Activated CD8-positive, alpha-beta memory T cell treated with anti-CD3 and anti-CD28 coated beads for 36 hours (primary cell): ENCODE measurements at regions not wholly inside any gene's neighbourhood (a gene's known extent, or its start where the extent isn't known, plus 50 kb on each side); places are given as distances from the start of the nearest gene placed in this dataset.
"Not testable (repeated sequence)": the region's sequence is repeated elsewhere in the genome, so short reads cannot be mapped to it uniquely, and the experiment has no call there.

ENCODE experiments used
- CTCF ChIA-PET: fragments of 350-600 bp; sonication (Branson Sonifier 250); formaldehyde crosslinking; loops from one replicate; lab custom pipeline; 2021; ENCODE audit warnings: antibody characterized with exemption; lab: Charles Lee
- POLR2A ChIA-PET: fragments of 350-600 bp; sonication (Branson Sonifier 250); formaldehyde crosslinking; loops from one replicate; lab custom pipeline; 2021; ENCODE audit warnings: antibody characterized with exemption; lab: Charles Lee

- CTCF ChIA-PET, result no interaction called here
- POLR2A ChIA-PET, result no interaction called here
These were observed 239.1 kb upstream of the SETMAR start for GRCh38 chr3:4063916-4064574.

DNA sequence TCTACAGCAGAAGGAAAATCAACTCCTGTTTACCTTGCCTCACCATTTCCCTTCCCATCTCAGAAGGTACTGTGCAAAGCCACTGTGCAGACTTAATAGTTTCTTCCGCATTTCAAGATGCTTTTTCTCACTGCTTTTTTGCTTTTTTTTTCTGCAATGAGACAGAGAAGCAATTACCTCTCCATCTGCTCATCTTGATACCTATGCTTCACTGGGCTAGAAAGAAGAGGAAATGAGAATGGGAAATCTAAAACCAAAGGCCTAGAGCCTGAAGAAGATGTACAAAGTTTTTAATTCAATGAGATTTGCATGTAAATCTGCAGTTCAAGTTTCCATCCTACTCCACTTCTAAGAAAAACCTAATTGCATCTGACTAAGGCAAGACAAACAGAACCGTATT, 238.1 kb upstream of the SETMAR start:
- ChIA-PET CTCF (no interaction called here), POLR2A (no interaction called here)

GRCh38 chr3:4065554-4065953, 237.6 kb upstream of the SETMAR start:
- ChIA-PET POLR2A (no interaction called here), CTCF (no interaction called here)

DNA sequence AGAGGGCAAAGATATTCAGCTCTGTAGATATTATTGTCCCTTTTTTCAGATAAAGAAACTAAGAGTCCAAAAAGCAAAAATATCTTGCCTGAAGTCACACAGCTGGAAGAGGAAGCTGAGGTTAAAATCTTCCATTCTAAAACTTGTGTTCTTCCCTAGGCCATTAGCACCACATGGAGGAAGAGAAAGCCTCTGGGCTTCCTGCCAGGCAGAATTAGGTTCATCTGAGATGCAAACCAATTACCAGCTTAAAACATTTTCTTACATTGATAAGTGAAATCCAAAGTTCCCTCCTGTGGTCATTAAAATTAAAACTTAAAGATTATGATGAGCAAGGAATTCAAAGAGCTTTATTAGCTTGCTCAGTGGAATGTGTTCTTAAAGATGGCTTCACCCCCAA, 235.3 kb upstream of the SETMAR start:
- ChIA-PET POLR2A (no interaction called here), CTCF (no interaction called here)

DNA sequence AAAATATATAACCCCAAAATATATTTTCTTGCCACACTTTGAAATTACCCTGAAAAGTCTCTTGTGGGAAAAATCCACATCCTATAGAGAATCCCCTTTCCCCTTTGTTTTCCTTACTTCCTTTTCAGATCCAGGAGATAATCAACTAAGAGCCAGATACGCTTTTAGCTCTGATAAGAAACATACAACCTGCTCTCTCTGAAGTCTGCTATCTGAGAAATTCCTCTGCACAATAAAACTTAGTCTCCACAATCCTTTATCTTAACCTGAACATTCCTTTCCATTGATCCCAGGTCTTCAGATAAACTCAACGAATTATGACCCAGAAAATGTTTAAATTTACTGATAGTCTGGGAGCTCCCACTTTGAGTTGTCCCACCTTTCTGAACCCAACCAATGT, 233.4 kb upstream of the SETMAR start:
- ChIA-PET CTCF (no interaction called here), POLR2A (no interaction called here)

DNA sequence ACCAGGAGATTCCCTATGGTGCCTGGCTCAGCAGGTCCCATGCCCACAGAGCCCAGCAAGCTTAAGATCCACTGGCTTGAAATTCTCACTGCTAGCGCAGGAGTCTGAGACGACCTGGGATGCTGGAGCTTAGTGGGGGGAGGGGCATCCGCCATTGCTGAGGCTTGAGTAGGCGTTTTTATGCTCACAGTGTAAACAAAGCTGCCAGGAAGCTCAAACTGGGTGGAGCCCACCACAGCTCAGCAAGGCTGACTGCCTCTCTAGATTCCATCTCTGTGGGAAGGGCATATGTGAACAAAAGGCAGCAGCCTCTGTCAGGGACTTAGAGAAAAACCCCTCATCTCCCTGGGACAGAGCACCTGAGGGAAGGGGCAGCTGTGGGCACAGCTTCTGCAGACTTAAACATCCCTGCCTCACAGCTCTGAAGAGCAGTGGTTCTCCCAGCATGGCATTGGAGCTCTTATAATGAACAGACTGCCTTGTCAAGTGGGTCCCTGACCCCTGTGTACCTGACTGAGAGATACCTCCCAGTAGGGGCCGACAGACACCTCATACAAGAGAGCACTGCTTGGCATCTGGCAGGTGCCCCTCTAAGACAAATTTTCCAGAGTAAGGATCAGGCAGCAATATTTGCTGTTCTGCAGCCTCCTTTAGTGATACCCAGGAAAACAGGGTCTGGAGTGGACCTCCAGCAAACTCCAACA, 231.5 kb upstream of the SETMAR start:
- ChIA-PET CTCF (no interaction called here), POLR2A (no interaction called here)

GRCh38 chr3:4077278-4077677, 225.9 kb upstream of the SETMAR start:
- CTCF ChIA-PET, POLR2A ChIA-PET: not testable (repeated sequence)

GRCh38 chr3:4077950-4078349, 225.2 kb upstream of the SETMAR start:
- POLR2A ChIA-PET, result no interaction called here
- CTCF ChIA-PET, result no interaction called here

DNA sequence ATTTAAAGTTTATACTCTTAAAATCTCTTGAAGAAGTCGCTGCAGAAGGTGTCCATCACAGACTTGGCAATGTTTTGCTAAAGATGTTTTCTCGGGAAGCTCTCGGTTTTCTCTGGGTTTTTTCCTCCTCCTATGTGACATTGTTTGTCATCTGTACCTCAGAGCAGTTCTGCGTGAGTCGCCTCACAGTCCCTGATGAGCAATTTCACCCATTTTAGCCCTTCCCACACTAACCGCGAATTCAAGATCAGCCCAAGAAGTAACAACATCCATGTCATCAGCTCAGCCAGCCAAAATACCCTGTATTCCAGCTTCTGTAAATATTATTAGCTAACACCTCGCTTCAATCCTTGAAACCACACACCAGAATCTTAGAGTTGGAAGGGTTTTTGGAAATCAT, 224.3 kb upstream of the SETMAR start:
- CTCF ChIA-PET, result no interaction called here
- POLR2A ChIA-PET, result no interaction called here

- ChIA-PET CTCF (no interaction called here), POLR2A (no interaction called here)
These were observed 223.6 kb upstream of the SETMAR start for GRCh38 chr3:4079339-4080195.

DNA sequence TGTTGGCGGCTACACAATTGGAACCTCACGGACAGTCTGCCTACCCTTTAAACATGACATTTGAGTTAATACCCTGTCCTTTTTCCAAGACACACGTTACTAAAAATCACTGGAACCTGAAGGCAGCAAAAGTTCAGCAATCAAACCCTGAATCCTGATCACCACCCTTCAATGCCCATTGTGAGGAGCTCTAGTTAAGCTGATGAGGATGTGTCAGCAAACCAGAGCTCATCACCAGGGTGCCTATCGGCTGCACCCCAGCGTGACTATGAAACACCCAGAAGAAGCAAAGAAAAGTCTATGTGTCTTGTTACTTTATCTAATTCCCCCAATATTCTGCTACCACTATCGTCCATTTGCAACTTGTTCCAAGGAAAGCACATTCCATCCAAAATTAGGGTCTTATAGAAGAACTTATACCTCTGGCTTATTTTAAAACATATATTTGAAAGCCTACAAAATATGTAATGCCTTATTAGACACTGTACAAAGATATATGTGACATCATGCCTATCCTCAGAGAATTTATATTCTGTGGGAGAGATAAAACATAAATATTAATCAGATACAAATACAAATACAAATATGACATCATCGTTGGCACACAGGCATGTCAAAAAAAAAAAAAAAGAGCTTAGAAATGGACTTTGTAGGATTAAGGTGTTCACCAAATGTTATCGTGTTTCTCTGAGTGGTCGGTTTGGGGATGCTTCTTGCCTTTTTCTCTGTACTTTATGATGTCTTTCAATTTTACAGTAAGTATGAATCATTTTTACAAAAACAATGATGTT, 219.7 kb upstream of the SETMAR start:
- CTCF ChIA-PET, result no interaction called here
- POLR2A ChIA-PET, result no interaction called here

- POLR2A ChIA-PET, result no interaction called here
- CTCF ChIA-PET, result no interaction called here
These were observed 218.9 kb upstream of the SETMAR start for GRCh38 chr3:4084271-4084670.

GRCh38 chr3:4086662-4087061, 216.5 kb upstream of the SETMAR start:
- CTCF ChIA-PET, POLR2A ChIA-PET: not testable (repeated sequence)

DNA sequence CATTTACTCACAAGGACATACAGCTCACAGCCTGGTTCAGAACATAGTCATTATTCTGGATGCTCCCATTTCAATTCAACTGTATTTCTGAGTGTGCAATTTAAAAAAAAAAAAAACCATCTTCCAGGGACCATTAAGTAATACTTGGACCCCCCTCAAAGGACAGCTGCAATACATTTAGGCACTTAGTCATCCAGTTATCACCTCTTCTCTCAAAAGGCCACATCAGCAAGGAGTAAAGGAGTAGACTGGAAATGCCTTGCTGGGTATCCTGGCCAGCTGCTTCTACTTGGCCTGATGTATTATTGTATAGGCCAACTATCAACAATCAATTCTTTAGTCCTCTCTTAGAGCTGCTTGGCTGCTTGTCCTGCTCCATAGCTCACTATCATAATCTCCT, 211.4 kb upstream of the SETMAR start:
- ChIA-PET CTCF (no interaction called here), POLR2A (no interaction called here)

- ChIA-PET CTCF (no interaction called here), POLR2A (no interaction called here)
These were observed 205.4 kb upstream of the SETMAR start for GRCh38 chr3:4097801-4098200.

DNA sequence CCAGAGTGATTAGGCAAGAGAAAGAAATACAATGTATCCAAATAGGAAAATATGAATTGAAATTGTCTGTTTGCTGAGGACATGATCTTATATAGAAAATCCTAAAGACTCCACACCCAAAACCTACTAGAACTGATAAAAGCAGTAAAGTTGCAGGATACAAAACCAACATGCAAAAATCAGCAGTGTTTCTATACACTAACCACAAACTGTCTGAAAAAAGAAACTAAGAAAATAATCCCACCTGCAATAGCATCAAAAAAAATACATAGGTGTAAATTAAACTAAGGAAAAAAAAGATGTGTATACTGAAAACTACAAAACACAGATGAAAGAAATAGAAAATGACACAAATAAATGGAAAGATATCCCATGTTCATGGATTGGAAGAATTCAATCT, 203.6 kb upstream of the SETMAR start:
- ChIA-PET CTCF (no interaction called here), POLR2A (no interaction called here)

GRCh38 chr3:4107430-4107829, 195.7 kb upstream of the SETMAR start:
- ChIA-PET CTCF (no interaction called here), POLR2A (no interaction called here)

DNA sequence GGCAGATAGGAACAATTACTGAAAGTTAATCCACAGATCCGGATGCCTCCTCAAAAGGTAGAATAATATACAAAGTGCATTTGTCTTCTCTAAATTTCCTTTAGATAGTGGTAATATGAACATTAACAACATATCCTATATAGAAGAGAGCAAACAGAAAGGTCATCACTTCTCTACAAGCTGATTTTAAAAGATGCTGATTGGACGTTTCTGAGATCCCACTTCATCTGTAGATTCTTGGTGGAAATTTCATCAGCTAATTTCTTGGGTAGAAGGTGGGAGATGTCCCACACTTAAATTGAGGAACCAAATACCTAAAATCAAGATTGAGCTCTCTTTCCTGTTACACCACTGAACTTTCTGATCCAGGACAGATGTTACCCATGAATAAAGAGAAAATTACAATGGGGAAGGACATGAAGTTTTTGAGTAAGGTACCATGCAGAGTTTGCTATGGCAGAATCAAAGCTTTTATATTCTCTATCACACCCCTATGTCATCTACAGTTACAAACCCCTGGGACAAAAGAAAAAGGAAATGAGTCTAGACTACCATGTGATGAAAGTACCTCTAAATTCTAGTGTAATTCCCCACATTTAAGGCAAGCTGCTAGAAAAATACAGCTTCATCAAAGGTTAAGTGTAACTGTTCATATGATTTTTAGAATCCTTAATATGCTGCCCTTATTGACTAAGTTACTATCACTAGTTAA, 189.2 kb upstream of the SETMAR start:
- ChIA-PET CTCF (interaction anchor here (0.7 kb wide), 1 partner anchor 111 kb away, joined by 3 read pairs; no protein-coding TSS in a partner anchor), POLR2A (no interaction called here)

- CTCF ChIA-PET, result no interaction called here
- POLR2A ChIA-PET, result no interaction called here
These were observed 184.1 kb upstream of the SETMAR start for GRCh38 chr3:4119119-4119518.
